ENCODE measurements at regions not wholly inside any gene's neighbourhood (a gene's known extent, or its start where the extent isn't known, plus 50 kb on each side); places are given as distances from the start of the nearest gene placed in this dataset.
"Not testable (repeated sequence)": the region's sequence is repeated elsewhere in the genome, so short reads cannot be mapped to it uniquely, and the experiment has no call there.

DNA sequence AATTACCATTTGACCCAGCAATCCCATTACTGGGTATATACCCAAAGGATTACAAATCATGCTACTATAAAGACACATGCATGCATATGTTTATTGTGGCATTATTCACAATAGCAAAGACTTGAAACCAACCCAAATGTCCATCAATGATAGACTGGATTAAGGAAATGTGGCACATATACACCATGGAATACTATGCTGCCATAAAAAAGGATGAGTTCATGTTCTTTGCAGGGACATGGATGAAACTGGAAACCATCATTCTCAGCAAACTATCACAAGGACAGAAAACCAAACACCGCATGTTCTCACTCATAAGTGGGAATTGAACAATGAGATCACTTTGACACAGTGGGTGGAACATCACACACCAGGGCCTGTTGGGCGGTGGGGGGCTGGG lies 83.9 kb upstream of the MAP3K1 start:
- DNase-seq: not testable (repeated sequence)

DNA sequence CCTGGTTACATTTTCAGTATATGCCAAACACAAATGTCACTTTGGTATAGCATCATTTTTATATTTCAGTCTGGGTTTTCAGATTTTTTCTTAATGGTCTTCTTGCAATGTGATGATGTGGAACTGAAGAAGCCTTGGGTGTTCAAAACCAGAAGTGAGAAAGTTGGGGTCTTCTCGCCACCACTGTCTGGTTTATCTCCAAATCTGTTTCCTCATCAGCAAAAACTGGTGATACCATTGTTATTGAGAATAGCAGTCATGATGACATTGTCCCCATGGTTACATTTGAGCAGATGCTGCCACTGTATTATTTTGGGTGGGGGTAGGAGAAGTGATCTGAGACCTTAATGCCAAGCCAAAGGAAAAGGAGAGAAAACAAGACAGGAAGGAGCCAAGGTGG lies 85.9 kb upstream of the MAP3K1 start:
- DNase-seq: no peak

DNA sequence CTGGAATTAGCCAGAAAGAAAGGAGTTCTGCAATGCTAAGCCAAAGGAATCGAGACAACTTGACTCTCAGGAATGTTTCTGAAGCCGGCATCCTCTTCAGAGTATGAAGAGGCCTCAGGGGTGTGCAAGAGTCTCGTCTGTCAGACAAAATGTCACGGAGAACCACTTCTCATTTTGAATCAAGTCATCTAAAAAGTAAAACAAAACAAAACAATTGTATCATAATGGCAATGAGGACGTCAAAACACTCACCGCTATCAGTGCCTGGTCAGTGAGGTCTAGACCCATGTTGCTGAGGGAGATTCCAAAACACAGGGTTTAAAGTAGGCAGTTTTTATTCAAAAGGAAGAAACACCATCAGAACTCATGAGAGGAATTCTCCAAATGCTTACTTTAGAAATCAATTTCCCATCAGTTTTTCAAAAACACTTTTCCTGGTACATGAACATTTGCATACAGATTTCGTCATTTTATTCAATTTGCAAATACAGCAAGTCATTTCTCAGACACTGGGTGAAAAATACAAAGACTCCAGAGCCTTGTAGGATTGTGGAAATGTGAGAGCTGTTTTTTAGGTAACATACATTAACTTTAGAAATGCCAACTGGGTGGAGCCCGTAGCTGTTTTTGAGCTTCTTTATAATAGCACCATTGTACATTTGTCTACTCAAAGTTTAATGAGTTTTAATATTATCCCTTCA lies 89.5 kb upstream of the MAP3K1 start:
- no peak for DNase-seq

GRCh38 chr5:56724857-56725256 lies 90.5 kb upstream of the MAP3K1 start:
- DNase-seq: not testable (repeated sequence)

GRCh38 chr5:56722317-56722716 lies 93.0 kb upstream of the MAP3K1 start:
- no peak for DNase-seq

DNA sequence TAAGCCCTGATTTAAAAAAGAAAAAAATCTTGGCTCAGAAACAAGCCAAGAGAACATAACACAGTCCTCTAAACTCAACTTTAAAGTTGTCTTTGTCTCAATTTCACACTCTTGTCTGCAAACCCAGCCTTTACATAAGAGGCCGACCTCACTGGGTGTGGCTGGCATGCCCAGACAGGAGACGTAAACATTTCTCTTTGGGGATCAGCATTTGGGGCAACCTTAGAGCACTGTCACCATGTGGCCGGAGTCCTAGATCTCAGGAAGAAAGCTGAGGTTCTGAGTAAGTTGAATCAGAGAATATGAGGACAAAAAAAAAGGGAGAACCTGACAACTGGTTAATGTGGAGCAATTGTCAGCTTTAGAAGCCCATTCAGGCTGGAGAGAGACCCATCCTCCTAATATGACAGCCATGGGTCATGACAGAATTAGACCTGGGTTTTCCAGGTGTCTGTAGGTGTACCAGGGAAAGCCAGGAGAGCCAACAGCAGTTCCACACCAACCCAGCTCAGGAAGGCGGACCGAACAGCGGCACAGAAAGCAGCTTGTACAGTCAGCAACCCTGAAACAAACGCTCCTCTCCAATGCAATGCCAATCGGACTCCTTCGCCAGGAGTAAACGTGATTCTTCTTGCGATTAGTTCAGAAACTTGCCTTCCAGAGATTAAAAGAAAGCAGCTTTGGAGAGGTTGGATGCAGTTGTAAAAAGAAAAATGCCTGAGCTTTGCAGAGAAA lies 97.9 kb upstream of the MAP3K1 start:
- no peak for DNase-seq

DNA sequence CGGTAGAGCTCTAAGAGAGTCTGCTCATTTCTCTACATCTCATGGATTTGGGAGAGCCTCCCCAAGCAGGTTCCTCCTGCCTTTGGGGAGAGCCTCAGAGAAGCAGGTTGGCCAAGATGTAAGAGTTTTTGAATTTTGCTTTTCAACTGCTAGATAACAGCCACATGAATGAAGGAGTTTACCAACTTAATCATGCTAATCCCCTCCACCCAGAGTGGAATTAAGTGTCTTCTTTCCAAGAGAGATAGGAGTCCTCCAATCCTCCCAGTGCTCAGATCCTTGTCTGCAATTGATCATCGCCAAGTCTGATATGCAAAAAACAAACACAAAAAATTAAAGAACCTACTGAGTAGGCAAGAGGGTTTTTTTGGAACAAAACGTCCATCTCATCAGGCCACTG lies 99.4 kb upstream of the MAP3K1 start:
- no peak for DNase-seq

GRCh38 chr5:56712895-56713591 lies 102.3 kb upstream of the MAP3K1 start:
- peak; percentile 46 for DNase-seq

DNA sequence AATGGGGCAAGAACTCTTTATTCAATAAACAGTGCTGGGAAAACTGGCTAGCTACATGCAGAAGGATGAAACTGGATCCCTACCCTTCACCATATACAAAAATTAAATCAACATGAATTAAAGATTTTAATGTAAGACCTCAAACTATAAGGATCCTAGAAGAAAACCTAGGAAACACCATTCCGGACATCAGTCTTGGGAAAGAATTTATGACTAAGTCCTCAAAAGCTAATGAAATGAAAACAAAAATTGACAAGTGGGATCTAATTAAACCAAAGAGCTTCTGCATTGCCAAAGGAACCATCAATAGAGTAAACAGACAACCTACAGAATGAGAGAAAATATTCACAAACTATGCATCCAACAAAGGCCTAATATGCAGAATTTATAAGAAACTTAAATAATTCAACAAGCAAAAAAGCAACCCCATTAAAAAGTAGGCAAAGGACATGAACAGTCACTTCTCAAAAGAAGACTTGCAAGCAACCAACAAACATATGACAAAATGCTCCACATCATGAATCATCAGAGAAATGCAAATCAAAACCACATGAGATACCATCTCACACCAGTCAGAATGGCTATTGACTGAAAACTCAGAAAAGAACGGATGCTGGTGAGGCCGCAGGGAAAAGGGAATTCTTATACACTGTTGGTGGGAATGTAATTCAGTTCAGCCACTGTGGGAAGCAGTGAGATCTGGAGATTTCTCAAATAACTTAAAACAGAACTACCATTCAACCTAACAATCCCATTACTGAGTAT lies 104.3 kb upstream of the MAP3K1 start:
- no peak for DNase-seq

DNA sequence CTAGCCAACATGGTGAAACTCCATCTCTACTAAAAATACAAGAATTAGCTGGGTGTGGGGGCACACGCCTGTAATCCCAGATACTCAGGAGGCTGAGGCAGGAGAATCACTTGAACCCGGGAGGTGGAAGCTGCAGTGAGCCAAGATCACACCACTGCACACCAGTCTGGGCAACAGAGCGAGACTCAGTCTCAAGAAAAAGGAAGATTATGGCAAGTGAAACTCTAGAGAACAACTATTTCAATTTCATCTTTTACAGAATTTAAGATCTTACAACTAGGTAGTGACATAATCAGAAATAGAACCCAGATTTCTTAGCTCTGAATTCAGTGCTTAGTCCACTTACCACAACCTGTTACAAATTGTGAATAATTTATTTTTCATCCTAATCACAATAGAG lies 108.8 kb upstream of the MAP3K1 start:
- no peak for DNase-seq

DNA sequence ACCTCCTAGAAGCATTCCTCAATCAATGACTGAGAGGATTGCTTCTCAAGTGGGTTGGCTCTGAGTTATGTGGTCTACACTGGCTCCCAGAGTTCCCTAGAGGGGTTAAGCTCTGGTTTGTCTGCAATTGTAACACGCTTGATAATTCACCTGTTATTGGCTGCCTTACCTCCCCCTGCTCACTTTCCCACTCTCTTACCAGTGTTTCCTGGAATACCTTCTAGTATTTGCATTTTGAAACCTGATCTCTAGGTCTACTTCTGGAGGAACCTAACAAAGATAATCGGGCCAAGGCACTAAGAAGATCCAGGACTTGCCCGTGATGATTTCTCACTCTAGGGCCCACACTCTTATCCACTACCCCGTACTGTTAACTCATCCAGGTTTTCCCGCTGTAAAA lies 110.1 kb upstream of the MAP3K1 start:
- no peak for DNase-seq

DNA sequence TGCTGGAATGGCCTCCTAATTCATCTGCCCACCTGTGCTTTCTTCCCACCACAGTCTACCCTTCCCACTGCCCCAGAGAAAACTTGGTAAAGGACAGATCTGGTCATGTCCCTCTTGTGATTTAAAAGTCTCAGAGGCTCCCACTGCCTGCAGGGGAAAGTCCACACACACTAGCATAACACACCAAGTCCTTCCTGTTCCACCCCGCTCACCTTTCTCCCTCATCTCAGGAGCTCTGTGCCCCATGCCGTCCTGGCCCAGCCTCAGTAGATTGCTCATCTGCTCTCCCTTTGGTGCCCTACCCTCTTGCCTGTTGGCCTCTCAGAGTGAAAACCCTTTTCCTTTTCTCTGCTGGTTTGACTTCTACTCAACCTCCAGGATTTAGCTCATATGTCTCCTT lies 111.4 kb upstream of the MAP3K1 start:
- no peak for DNase-seq

GRCh38 chr5:56700711-56701110 lies 114.6 kb upstream of the MAP3K1 start:
- no peak for DNase-seq

GRCh38 chr5:56699538-56699937 lies 115.8 kb upstream of the MAP3K1 start:
- no peak for DNase-seq

GRCh38 chr5:56698463-56699381 lies 116.6 kb upstream of the MAP3K1 start:
- DNase-seq: no peak

DNA sequence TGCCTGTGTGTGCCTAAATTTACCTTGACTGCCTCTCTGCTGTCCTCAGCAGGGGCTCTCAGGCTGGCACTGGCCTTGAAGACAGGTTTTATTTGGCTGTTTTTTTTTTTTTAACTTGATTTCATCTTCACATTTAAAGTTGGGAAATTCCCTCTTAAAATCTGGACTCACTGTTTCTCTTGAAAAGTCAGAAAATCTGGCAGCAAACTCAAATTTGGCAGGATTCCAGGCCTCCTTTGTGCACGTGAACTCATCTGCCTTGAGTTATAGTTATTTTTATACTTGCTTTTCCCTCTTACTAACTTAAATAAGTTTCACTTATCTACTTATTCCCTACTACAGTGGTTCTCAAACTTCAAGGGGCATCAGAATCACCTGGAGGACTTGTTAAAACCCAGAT lies 118.4 kb upstream of the MAP3K1 start:
- DNase-seq: no peak

- no peak for DNase-seq
Observed at GRCh38 chr5:56693220-56693579, 122.1 kb upstream of the MAP3K1 start.

DNA sequence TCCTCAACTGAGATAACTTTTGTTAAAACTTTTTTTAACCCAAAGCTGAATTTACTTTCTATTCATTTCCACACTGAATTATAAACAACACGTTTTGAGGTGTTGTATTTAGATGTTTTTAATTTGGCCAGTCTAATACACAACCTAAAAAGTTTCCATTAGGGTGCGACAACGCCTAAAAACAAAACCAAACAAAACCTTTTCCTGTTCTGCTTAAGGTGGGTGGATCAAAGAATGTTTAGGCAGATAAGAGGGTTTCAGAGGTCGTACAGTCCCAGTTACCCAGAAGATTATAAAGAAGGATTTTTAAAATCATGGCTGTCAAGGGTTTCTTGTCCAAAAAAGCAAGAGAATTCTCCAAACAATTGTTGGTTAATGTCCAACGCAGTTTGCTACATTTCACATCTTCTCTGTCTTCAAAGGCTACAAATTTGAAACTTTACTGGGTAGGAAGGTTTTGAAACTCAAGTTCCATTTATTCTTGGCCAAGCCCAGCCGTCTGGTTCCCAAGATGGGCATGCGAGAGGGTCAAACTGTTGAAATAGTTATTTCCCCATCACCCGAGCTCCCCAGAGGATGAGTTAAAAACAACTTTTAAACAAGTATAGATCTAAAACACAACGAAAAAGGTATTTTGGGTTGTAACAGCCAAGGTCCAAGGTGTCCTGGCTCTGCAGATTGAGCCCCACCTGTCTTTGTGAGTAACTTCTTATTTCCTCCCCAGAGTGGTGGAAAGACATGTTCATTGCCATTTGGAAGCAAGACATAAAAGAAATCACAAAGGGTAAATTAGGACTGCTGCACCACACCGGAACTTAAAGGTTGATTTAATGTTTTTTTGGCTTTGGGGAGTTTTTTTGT lies 122.8 kb upstream of the MAP3K1 start:
- no peak for DNase-seq

DNA sequence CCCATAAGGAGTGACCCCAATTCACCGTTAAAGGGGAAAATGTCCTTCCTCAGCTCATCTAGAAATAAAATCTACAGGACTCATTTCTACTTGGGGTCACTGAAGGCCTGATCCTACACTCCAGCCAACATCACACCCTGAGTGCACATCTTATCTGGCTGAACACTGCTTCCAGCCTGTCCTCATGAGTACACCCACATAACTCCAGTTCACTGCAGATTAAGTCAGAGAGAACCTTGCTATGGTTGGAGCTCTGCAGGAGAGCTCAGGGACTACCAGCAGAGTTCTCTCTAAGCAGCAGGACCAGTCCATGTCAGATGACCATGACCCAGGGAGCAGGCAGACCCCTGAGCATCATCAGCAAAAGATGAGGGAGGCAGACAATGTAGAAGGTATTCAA lies 126.9 kb upstream of the MAP3K1 start:
- no peak for DNase-seq

DNA sequence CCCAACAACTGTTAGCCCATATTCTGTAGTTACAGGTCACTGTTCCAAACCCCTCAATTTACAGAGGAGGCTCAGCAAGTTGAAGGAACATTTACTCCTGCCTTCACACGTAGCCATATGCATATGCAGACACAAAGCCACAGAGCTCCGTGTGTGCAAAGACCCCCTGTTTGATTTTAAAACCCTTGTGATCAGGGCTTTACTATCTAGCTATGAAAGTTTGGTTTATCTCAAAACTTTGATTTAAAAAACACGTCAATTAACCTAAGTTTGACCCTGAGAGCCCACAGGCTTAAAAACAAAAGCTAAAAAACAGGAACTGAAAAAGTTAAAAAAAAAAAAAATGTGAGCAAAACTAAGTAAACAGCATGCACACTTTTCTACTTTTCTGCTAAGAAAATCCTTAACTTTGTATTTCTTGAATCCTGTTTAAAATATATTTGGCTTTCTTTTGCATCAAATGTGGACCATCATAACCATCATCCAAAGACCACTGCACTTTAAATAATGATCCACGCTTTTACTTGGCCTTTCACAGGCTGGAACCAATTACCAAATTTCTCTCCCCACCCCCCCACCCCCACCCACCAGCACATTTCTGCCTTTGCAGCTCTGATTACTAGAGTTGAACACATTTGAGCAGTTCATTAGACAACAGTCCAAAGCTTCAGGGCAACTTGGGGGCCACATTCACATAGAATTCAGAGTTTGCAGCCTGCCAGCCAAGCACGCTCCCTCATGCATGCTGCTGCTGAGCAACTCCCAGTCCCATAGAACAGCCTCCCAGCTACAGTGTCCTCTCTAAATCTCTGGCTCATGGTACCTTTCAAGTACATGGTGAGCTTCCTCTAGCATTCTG lies 128.8 kb upstream of the MAP3K1 start:
- no peak for DNase-seq
